ENCODE measurements at regions not wholly inside any gene's neighbourhood (a gene's known extent, or its start where the extent isn't known, plus 50 kb on each side); places are given as distances from the start of the nearest gene placed in this dataset.

GRCh38 chrX:10381193-10381592 is 224.4 kb downstream of the CLCN4 start:
- TF ChIP-seq EZH2phosphoT487 (IDR thresholded peaks at IDR 0.05; ENCODE audit: borderline replicate concordance): no peak
- Histone ChIP-seq H2AFZ (ENCODE audit: low read depth, low read length, poor library complexity, severe bottlenecking) (no peak overlapping the region), H3K4me1 (ENCODE audit: control insufficient read depth in 1 of 2, insufficient read depth in 2 of 2, low read length in 2 of 2) (no peaks in the 10 kb centered on the region), H3K4me2 (ENCODE audit: low read length) (no peak overlapping the region), H3K9ac (ENCODE audit: low read length) (no peak overlapping the region), H3K79me2 (ENCODE audit: insufficient read depth, low read length) (no peaks in the 10 kb centered on the region), H3K27me3 (ENCODE audit: insufficient read depth, low read length) (no peaks in the 10 kb centered on the region), H3K9me2 (ENCODE audit: insufficient read depth) (no peaks in the 10 kb centered on the region), H4K20me1 (ENCODE audit: insufficient read depth) (no peaks in the 10 kb centered on the region), H3K9me3 (ENCODE audit: control insufficient read depth in 1 of 2, insufficient read depth in 1 of 2, low read depth in 1 of 2, low read length in 2 of 2) (no peaks in the 10 kb centered on the region), H3K4me3 (replicated peaks in 1 of 2; ENCODE audit: low read depth in 1 of 2, low read length in 2 of 2) (no peak overlapping the region), H3K36me3 (ENCODE audit: control insufficient read depth in 1 of 2, insufficient read depth in 2 of 2, low read length in 2 of 2) (no peaks in the 10 kb centered on the region), H3K27ac (ENCODE audit: low read depth, low read length) (no peak overlapping the region)
- intact Hi-C loops (cut with micrococcal nuclease): no loop called here
- BruUV-seq (replicated peaks): no TSS peak
- RAD21 ChIA-PET (ENCODE audit: low non-redundant PET in 1 of 2, low total read pairs in 2 of 2, uncharacterized antibody in 2 of 2, unreplicated experiment in 2 of 2): no interaction called here
- POLR2A ChIA-PET: no interaction called here
- DNase-seq (ENCODE audit: low read depth, low spot score): no peak
- CTCF ChIA-PET: no interaction called here
- no peak for ATAC-seq

GRCh38 chrX:10387011-10387410 is 230.2 kb downstream of the CLCN4 start:
- no peaks in the 10 kb centered on the region for H3K9me2 ChIP-seq (ENCODE audit: insufficient read depth)
- peak; percentile 43; the same call in 1 of the 2 replicates for TF ChIP-seq FOSL1 (IDR thresholded peaks at IDR 0.05; ENCODE audit: low read depth)
- no peak for TF ChIP-seq YY1 (IDR thresholded peaks at IDR 0.05; ENCODE audit: extremely low read depth, insufficient replicate concordance, low read depth, low read length)
- TF ChIP-seq POLR2A (IDR thresholded peaks at IDR 0.05; ENCODE audit: borderline replicate concordance, extremely low read depth, insufficient read depth, insufficient read length): no peak
- no peak for TF ChIP-seq EZH2 (IDR thresholded peaks at IDR 0.05)
- no peak for TF ChIP-seq ZNF274 (IDR thresholded peaks at IDR 0.05; ENCODE audit: low read depth, low read length)
- no peak for TF ChIP-seq REST (IDR thresholded peaks at IDR 0.05; ENCODE audit: low read depth)
- TF ChIP-seq JUND (IDR thresholded peaks at IDR 0.05): peak; percentile 28; the same call in 1 of the 2 replicates
- no peak for TF ChIP-seq MAX (IDR thresholded peaks at IDR 0.05)
- no peak for TF ChIP-seq CBX3 (IDR thresholded peaks at IDR 0.05; ENCODE audit: low read depth)
- TF ChIP-seq ATF3 (IDR thresholded peaks at IDR 0.05): no peak
- no peak for TF ChIP-seq EZH2phosphoT487 (IDR thresholded peaks at IDR 0.05; ENCODE audit: borderline replicate concordance)
- TF ChIP-seq TCF7L2 (IDR thresholded peaks at IDR 0.05; ENCODE audit: borderline replicate concordance, extremely low read depth, insufficient read depth, insufficient read length): no peak
- H3K9ac ChIP-seq (ENCODE audit: low read length): no peak overlapping the region
- H3K27ac ChIP-seq (ENCODE audit: low read depth, low read length): no peak overlapping the region
- intact Hi-C loops (cut with micrococcal nuclease): no loop called here
- no peak overlapping the region for H3K4me3 ChIP-seq (replicated peaks in 1 of 2; ENCODE audit: low read depth in 1 of 2, low read length in 2 of 2)
- peaks cover 0 to 8% of the 10 kb centered on the region in 2 experiments; a peak in 1 of 4 replicates for H3K4me1 ChIP-seq (ENCODE audit: control insufficient read depth in 1 of 2, insufficient read depth in 2 of 2, low read length in 2 of 2)
- POLR2A ChIA-PET: no interaction called here
- H3K9me3 ChIP-seq (ENCODE audit: control insufficient read depth in 1 of 2, insufficient read depth in 1 of 2, low read depth in 1 of 2, low read length in 2 of 2): no peaks in the 10 kb centered on the region
- ATAC-seq (no peak), DNase-seq (ENCODE audit: low read depth, low spot score) (no peak)
- CTCF ChIA-PET: no interaction called here
- no peak overlapping the region for H2AFZ ChIP-seq (ENCODE audit: low read depth, low read length, poor library complexity, severe bottlenecking)
- H3K27me3 ChIP-seq (ENCODE audit: insufficient read depth, low read length): no peaks in the 10 kb centered on the region
- no peaks in the 10 kb centered on the region for H4K20me1 ChIP-seq (ENCODE audit: insufficient read depth)
- no TSS peak for BruUV-seq (replicated peaks)
- H3K79me2 ChIP-seq (ENCODE audit: insufficient read depth, low read length): no peaks in the 10 kb centered on the region
- H3K36me3 ChIP-seq (ENCODE audit: control insufficient read depth in 1 of 2, insufficient read depth in 2 of 2, low read length in 2 of 2): no peaks in the 10 kb centered on the region
- H3K4me2 ChIP-seq (ENCODE audit: low read length): 0 out of 2 replicates have a peak overlapping the region, but pooled peaks have one; percentile 0
- RAD21 ChIA-PET (ENCODE audit: low non-redundant PET in 1 of 2, low total read pairs in 2 of 2, uncharacterized antibody in 2 of 2, unreplicated experiment in 2 of 2): no interaction called here

Data from HCT116 (cell line).